Right forelimb (tissue), 1 donor: ENCODE measurements at regions not wholly inside any gene's neighbourhood (a gene's known extent, or its start where the extent isn't known, plus 50 kb on each side); places are given as distances from the start of the nearest gene placed in this dataset.

ENCODE experiments used
- DNase-seq: peaks from one replicate; pipeline ENCODE4 v3.0.0-alpha.2; 2018

DNA sequence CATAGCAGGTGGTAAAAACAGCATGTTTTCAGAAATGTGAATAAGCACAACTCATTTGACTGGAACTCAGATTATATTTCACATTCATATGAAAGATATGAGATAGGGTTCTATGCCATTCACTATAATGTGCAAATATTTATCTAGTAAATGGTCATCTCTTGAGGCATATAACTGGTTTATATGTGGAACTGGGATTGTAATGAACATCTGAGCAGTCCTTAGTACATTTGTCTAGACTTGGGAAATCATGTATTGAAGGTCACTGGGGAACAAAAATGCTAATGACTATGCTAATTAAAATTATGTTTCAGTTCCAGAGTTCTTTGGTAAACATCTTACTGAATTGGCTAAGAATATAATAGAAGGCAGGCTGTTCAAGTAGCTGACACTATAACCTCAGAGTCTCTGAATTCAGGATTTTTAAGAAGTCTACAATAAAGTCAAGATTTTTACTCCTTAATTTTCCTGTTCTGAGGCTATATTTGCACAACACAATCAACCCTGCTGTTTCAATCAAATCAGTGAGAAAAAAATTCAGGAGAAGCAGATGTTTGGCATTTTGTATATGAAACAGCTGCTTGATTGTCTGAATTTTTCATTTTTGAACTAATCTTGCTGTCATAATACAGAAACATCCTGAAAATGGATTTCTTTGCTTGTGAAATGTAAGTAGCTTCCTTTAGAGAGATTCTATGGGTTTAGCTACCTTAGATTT lies 244.8 kb upstream of the RGS18 start:
- DNase-seq = no peak

GRCh38 chr1:191929383-191929782 lies 228.9 kb upstream of the RGS18 start:
- DNase-seq = no peak

GRCh38 chr1:191943684-191944083 lies 214.6 kb upstream of the RGS18 start:
- no peak for DNase-seq

GRCh38 chr1:191953526-191953925 lies 204.7 kb upstream of the RGS18 start:
- no peak for DNase-seq

DNA sequence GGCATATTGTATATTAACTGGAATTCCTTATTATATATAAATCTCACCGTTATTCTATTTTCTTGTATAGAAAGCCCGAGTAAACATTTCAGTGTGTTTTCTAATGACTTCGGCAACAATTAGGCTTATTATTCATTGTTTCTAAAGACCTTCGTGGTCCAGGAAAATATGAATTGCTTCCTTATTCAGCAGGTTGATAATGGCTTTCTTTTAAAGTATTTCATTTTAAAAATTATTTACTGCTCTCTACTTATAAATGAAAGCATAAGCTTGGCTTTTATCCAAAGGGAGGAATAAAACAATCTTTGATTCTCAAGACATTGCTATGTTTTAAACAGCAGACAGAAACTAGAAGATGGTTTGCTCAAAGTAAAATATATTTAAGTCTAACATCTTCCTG lies 198.4 kb upstream of the RGS18 start:
- no peak for DNase-seq

GRCh38 chr1:191963286-191963685 lies 195.0 kb upstream of the RGS18 start:
- no peak for DNase-seq

GRCh38 chr1:191963781-191964455 lies 194.3 kb upstream of the RGS18 start:
- no peak for DNase-seq

DNA sequence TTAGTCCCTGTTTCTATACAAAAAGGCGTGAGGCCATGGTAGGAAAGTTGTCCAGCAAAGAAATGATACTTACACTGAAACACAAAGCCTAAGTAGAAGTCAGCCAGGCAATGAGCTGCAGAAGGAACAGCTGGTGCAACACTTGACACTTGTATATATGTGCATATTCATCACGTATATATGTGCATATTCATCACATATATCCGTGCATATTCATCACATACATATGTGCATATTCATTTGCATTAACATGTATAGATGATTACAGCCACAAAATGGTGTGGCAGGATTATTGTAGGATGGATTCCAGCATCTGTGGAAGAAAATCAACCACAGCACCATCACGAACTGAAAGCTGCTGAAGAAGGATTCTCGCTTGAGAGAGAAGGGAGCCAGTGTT lies 189.0 kb upstream of the RGS18 start:
- DNase-seq = no peak

- DNase-seq = no peak
Measured at GRCh38 chr1:191970116-191970515, 188.1 kb upstream of the RGS18 start.

- DNase-seq = no peak
Measured at GRCh38 chr1:191971447-191971846, 186.8 kb upstream of the RGS18 start.

DNA sequence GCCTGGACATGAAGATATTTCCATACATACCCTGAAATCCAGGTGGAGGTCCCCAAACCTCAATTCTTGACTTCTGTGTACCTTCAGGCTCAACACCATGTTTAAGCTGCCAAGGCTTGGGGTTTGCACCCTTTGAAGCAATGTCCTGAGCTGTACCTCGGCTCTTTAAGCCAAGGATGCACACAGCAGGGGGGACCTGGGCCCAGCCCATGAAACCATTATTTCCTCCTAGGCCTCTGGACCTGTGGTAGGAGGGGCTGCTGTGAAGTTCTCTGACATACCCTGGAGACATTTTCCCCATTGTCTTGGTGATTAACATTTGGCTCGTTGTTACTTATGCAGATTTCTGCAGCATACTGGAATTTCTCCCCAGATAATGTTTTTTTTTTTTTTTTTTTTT lies 184.3 kb upstream of the RGS18 start:
- no peak for DNase-seq

- no peak for DNase-seq
Measured at GRCh38 chr1:191977874-191978506, 180.3 kb upstream of the RGS18 start.

DNA sequence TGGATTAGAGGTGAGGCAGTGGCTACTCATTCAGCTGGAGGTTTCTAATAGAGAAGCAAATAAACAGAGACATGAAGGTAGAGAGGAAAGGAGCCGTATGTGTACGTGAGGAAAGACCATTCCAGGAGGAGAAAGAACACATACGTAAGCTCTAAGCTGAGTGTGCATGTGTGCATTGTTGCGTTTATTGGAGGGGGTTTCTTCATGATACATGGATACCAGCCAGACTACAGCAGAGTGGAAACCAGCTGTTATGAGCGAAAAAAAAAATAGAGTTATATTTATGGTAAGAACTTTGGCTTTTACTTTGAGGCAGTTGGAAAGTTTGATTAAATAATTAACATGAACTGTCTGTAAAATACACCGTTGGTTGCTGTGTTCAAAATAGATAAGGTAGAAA lies 173.4 kb upstream of the RGS18 start:
- DNase-seq = no peak

GRCh38 chr1:191992118-191992517 lies 166.1 kb upstream of the RGS18 start:
- no peak for DNase-seq

- no peak for DNase-seq
Measured at GRCh38 chr1:191993549-191993948, 164.7 kb upstream of the RGS18 start.

DNA sequence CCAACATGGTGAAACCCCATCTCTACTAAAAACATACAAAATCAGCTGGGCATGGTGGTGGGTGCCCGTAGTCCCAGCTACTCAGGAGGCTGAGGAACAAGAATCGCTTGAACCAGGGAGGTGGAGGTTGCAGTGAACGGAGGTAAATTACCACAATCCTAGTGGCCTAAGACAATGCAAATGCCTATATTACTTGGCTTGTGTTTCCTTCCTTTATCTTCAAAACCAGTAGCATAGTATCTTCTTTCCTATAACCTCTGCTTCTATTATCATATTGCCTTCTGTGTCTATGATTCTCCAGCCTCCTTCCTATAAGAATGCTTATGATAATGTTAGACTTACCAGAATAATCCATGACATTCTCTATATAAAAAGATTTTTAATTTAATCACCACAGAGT lies 156.2 kb upstream of the RGS18 start:
- DNase-seq = no peak

- DNase-seq = no peak
Measured at GRCh38 chr1:192003295-192004077, 154.8 kb upstream of the RGS18 start.

GRCh38 chr1:192005976-192006375 lies 152.3 kb upstream of the RGS18 start:
- DNase-seq = no peak

GRCh38 chr1:192008281-192008825 lies 149.9 kb upstream of the RGS18 start:
- no peak for DNase-seq

GRCh38 chr1:192010406-192010805 lies 147.9 kb upstream of the RGS18 start:
- DNase-seq = no peak

GRCh38 chr1:192011525-192011924 lies 146.7 kb upstream of the RGS18 start:
- DNase-seq = no peak

GRCh38 chr1:192022827-192023226 lies 135.4 kb upstream of the RGS18 start:
- DNase-seq = no peak

DNA sequence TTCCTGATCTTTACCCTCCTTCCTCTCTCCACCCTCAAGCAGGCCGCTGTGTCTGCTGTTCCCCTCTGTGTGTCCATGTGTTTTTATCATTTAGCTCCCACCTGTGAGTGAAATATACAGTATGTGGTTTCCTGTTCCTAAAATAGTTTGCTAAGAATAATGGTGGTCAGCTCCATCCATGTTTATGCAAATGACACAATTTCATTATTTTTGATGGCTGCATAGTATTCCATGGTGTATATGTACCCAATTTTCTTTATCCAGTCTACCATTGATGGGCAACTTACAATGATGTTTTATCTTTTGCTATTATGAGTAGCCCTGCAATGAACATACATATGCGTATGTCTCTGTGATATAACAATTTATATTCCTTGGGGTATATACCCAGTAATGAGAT lies 133.4 kb upstream of the RGS18 start:
- DNase-seq = no peak
